H4 (cell line): ENCODE measurements at regions not wholly inside any gene's neighbourhood (a gene's known extent, or its start where the extent isn't known, plus 50 kb on each side); places are given as distances from the start of the nearest gene placed in this dataset.

Source experiments
- DNase-seq: peaks from one replicate; pipeline ENCODE4 v3.0.0-alpha.2; 2015; ENCODE audit warnings: low spot score

GRCh38 chr5:168001318-168001717 lies 290.1 kb upstream of the WWC1 start:
- DNase-seq: no peak

DNA sequence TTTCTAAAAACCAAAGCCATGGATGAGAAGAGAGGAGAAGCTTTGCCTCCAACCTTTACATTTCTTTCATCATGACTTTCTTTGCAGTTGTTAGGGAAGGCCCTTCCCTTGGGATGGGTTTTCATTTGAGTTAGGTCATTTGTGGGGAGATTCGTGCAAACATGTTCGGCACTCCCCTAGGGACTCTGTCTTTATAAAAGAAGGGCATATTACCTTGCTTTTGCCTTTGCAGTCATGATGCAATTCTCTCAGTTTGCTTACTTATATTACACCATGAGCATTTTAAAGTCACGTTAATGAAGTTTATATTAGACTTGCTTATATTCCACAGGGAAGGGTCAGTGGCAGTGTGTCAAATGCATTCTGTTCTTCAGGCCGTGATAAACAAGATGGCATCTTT lies 289.3 kb upstream of the WWC1 start:
- peak; percentile 55 for DNase-seq

DNA sequence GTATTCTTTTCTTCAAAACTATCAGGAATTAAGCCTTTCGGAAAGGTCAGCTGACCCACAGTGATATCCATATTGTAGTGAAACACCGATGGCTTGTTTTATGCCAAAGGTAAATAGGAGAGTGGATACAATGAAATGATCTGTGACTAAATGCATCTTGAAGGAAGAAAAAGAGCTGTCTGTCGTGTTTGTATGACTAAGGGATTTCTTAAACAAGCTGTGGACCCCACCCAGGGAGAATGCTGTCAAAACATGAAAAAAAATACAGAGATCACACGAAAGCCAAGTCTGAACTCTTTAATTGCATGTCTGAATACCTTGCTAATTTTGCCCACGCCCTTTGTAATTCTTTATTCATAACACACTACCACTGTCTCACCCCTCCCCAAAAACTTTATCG lies 286.4 kb upstream of the WWC1 start:
- DNase-seq: no peak

DNA sequence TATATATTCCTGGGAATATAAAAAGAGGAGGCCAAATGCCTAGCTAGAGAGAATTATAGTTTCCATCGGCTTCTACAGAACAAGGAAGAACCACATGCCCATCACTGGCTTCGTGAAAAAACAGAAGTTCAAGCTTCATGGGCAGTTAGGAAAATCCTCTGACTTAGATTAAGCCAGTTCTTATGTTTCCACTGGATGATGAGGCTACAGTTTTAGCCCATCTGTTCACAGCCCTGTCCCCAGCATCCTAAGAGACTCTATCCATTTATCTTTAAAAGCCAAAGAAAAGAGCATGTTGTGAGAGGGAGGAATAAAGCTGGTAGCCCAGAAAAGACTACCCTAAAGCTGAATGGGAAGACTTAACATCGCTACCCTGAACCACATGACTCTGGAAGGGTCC lies 285.5 kb upstream of the WWC1 start:
- DNase-seq: no peak

DNA sequence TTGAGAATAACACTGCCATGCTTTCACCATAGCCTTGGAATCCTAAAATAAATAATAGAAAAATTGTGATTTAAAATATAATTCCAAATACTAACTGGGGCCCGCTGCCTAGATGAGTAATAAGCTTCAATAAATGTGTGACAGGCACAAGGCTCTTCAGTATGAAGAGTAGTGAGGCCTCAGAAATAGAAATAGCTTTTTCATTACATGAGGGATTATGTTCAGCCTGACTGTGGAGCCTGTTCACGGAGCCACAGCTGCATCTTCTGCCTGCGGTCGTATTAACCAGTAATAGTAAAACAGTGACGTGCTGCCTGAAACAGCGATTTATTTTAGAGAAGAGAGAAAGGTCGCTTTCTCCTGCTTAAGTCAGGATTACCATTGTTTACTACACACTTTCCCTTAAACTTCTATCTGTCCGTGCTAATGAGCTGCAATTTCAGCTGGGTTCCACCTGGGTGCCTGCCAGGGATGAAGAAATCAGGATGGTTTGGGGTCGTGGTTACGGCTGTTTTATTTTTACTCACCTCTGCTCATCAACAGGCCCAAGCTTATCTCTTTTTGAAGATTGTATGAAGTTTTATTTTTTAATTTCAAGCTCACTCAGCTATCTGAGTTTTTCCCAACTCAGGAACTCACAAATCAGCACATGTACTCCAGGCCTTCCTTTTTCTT lies 284.9 kb upstream of the WWC1 start:
- DNase-seq: peak; percentile 21

- DNase-seq: no peak
Observed at GRCh38 chr5:168007286-168007685, 284.2 kb upstream of the WWC1 start.

- DNase-seq: no peak
Observed at GRCh38 chr5:168008555-168008954, 282.9 kb upstream of the WWC1 start.

DNA sequence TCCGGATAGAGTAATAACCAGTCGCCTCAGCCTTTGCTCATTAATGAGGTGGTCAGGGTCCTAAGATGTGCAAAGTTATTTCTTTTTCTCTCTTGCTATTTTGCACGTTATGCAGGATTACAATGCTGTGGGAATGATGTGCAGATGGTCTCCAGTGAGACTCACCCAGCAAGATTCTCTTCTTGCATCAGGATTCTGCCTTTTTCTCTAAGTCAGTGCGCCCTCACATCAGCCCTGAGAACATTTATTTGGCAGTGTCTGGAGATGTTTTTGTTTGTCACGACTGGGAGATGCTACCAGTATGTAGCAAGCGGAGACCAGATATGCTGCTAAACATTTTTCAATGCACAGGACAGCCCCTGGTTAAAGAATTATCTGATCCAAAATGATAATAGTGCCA lies 280.3 kb upstream of the WWC1 start:
- no peak for DNase-seq

DNA sequence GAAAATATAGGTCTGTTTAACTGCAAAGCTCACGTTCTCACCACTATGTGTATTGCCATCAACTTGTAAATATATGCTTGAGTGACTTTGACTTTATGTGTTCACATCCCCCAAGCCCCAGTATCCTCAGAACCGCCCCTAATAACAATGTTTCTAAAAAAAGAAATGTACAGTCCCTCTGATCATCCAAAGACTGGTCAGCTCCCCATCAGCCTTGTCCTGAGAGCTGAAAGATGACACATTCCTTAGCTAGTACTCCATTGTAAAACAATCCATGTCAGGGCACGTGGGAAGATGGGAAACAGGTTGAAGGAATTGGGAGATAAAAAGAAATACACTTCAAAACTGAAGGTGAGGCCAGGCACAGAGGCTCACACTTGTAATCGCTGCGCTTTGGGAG lies 279.4 kb upstream of the WWC1 start:
- no peak for DNase-seq

DNA sequence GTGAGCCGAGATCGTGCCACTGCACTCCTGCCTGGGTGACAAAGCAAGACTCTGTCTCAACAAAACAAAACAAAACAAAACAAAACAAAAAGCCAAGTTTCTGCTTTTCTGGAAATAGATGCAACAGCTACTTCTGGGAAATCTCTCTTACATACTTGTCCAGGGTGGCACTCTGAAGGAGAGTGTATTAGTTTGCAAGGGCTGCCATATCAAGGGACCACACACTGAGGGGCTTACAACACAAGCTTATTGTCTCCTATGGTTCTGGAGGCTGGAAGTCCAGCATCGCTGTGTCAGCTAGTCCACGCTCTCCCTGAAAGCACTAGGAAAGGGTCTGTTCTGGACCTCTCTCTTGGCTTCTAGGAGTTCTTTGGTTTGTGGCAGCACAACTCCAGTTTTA lies 277.9 kb upstream of the WWC1 start:
- no peak for DNase-seq

GRCh38 chr5:168014433-168015123 lies 276.9 kb upstream of the WWC1 start:
- DNase-seq: no peak

DNA sequence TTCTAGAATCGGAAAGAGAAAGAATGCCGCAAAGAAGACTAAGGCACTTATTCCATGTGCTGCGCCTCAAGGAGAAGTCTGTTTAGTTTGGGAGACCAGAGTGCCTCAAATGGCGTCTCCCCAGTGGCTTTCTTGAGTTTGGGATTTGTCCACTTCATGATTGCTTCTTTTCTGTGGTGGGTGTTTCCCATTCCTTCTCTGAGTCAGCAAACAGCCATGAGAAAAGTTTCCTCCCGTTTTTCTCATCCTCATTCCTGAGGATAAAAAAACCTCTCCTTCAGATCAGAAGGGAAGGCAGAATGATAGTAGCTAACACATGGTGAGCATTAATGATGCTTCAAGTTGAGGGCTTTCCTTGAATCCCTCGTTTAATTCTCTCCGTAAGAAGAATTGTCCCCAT lies 275.9 kb upstream of the WWC1 start:
- DNase-seq: no peak

- no peak for DNase-seq
Observed at GRCh38 chr5:168017313-168017712, 274.1 kb upstream of the WWC1 start.

- no peak for DNase-seq
Observed at GRCh38 chr5:168019143-168019542, 272.3 kb upstream of the WWC1 start.

DNA sequence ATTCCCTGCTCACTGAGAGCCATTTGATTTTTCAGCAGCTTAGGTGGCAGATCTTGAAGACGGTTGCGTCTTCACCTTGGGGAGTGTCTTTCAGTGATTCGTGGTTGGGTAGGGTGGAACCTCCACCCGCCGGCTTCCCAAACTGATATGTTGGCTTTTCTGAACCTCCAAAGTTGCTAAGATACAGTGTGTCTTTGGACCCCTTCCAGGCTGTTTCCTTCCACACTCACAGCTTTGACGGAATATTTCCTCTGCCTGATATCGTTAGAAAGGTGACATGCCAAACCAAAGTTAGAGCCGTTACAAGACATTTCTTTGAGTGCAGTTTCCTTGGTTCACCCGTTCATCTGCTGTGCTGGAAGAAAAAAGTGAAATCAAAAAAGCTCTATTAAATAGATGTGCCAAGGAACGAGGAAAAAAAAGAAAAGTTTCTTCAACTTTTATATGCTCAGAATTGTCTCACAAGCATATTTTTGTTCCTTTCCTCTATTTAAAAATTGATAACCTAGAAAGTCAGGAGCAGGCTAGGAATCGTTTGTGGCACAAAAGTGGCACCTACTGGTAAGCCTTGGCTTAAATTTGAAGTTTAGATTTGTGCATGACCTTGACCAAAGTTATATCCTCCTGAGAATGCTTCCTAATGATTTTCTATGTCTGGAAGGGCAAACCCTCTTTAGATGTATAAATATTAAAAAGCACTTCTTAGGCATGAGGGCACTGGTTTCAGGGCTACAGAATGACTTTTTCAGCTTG lies 270.7 kb upstream of the WWC1 start:
- no peak for DNase-seq

- no peak for DNase-seq
Observed at GRCh38 chr5:168022446-168023169, 268.8 kb upstream of the WWC1 start.

GRCh38 chr5:168023191-168023590 lies 268.3 kb upstream of the WWC1 start:
- no peak for DNase-seq

- no peak for DNase-seq
Observed at GRCh38 chr5:168024306-168024705, 267.1 kb upstream of the WWC1 start.

- DNase-seq: no peak
Observed at GRCh38 chr5:168027007-168027406, 264.4 kb upstream of the WWC1 start.

DNA sequence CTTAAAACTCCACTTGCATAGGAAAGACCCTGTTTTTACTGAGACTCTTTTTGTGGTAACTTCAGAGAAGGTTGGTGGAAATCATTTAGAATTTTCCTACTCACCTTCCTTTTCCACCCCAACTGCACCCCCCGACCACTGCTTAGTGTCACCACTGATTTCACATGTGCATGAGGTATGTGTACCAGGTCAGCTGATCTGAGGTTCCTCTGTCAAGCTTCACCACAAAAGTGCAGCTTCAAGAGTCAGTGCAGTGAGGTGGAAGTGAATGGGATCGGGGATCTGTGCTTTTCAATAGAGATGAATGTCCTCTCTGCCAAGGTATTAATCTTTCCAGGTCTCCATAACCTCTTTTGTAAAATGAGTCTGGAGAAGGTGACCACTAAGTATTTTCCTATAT lies 260.5 kb upstream of the WWC1 start:
- DNase-seq: no peak

DNA sequence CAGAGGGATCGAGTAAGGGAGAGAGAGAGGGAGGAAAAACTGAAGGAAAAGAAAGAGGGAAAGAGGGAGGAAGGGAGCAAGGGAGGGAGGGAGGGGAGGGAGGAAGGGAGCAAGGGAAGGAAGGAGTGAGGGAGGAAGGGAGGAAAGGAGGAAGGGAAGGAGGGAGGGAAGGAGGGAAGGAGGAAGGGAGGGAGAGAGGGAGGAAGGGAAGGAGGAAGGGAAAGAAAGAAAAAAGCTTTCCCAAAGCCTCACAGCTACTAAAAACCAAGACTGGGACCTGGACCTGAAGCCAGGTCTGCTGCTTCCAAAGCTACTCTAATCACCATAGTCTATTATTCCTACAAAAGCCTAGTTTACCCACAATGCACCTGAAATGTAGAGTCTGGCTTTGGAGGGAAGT lies 259.8 kb upstream of the WWC1 start:
- no peak for DNase-seq

DNA sequence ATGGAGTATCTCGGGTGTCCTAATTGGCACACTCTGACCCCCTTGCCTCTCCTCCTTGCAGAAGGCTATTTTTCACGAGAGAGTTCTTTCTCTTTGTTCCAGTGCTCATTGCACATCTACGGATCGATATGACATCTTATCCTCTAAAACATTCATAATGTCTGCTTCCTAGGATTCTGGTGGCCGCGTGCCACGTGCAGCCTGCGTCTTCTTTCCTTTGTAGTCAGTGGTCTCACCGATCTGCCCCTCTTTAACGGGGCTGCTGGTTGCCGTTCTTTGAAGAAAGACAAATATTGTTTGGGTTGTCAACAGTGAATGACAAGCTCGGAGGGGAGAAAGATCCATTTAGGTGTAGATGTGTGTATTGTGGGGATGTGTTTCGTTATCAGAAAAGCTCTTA lies 252.4 kb upstream of the WWC1 start:
- no peak for DNase-seq
